Neural cell (in vitro differentiated cells): ENCODE measurements at regions not wholly inside any gene's neighbourhood (a gene's known extent, or its start where the extent isn't known, plus 50 kb on each side); places are given as distances from the start of the nearest gene placed in this dataset.

Experiments
- CTCF ChIP-seq: fragments of 450-650 bp; IDR thresholded peaks from 2 replicates; pipeline ENCODE4 v1.5.1; 2014; ENCODE audit warnings: antibody characterized with exemption, mild to moderate bottlenecking, moderate library complexity; ENCODE audit not compliant: poor library complexity, severe bottlenecking
- EP300 ChIP-seq: fragments of 450-650 bp; conservative IDR thresholded peaks from 2 replicates; pipeline ENCODE4 v1.6.1; 2014; ENCODE audit warnings: antibody characterized with exemption, mild to moderate bottlenecking, moderate library complexity; ENCODE audit not compliant: poor library complexity, severe bottlenecking
- EZH2 ChIP-seq: fragments of 200-600, 300-800 bp; shearing (Covaris generic), sonication (generic); IDR thresholded peaks from 2 replicates; pipeline ENCODE4 v1.6.1; 2014; ENCODE audit warnings: antibody characterized with exemption, low read length, borderline replicate concordance, mild to moderate bottlenecking; ENCODE audit not compliant: insufficient read depth, poor library complexity, severe bottlenecking
- MXI1 ChIP-seq: fragments of 450-650 bp; conservative IDR thresholded peaks from 2 replicates; pipeline ENCODE4 v1.6.1; 2014; ENCODE audit warnings: antibody characterized with exemption, mild to moderate bottlenecking; ENCODE audit not compliant: poor library complexity, severe bottlenecking
- POLR2AphosphoS5 ChIP-seq: IDR thresholded peaks from 2 replicates; pipeline ENCODE4 v1.6.1; 2012
- TAF1 ChIP-seq: IDR thresholded peaks from 2 replicates; pipeline ENCODE4 v1.6.1; 2012; ENCODE audit warnings: low read depth

GRCh38 chr15:98071786-98072185 is 111.3 kb downstream of the ARRDC4 start:
- no peak for TF ChIP-seq CTCF
- no peak for TF ChIP-seq TAF1
- no peak for TF ChIP-seq EZH2
- TF ChIP-seq MXI1: no peak
- no peak for TF ChIP-seq EP300
- no peak for TF ChIP-seq POLR2AphosphoS5
